Astrocyte (in vitro differentiated cells and primary cell): ENCODE measurements at regions not wholly inside any gene's neighbourhood (a gene's known extent, or its start where the extent isn't known, plus 50 kb on each side); places are given as distances from the start of the nearest gene placed in this dataset.

Source experiments
- EZH2 ChIP-seq: IDR thresholded peaks from 2 replicates; pipeline ENCODE4 v1.6.1; 2012; ENCODE audit warnings: mild to moderate bottlenecking, low read length, inconsistent platforms; ENCODE audit not compliant: insufficient read depth
- TF ChIP-seq, protein P1 (sequence below): IDR thresholded peaks from 2 replicates; pipeline ENCODE4 v1.5.1; 2011; ENCODE audit warnings: low read depth, mild to moderate bottlenecking, inconsistent platforms, low read length, moderate library complexity; ENCODE audit not compliant: insufficient read depth

DNA sequence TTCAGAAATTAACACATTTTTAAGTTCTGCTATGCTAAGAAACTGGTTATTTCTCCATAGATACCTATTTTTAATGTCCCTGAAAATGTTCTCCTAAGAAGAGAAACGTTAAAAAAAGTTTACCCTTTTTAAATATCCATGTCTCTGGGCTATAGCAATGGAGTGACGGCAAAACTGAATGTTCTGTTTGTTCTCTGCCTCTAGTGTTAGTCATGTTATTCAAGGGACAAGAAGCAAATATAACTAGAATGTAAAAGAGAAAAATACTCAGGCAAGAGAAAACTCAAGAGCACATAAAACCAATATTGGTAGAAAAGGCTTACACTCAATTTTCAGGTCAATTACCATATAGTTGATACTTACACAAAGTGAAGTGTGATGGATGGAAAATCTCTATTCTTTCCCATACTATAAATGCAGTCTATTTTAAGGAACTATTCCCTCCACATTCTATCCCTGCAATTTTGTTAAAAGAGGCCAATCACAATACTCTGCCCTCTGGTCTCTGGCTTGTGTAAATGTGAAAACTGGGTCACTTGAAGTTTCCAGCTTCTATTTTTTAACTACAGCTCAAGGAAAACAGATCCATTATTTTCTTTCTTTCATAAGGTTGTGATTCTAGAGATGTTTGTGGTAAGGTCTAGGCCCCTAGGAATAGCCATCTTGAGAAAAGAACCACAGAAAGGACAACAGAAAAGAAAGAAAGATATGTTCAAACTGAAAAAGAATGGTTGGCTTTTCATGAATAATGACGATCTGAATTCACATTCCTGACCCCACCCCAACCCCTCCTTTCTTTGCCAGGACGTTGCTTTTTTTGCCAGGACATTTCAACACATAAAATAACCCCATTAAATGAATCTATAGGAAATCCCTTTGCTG lies 200.3 kb upstream of the FAM83B start:
- TF ChIP-seq, protein P1, sequence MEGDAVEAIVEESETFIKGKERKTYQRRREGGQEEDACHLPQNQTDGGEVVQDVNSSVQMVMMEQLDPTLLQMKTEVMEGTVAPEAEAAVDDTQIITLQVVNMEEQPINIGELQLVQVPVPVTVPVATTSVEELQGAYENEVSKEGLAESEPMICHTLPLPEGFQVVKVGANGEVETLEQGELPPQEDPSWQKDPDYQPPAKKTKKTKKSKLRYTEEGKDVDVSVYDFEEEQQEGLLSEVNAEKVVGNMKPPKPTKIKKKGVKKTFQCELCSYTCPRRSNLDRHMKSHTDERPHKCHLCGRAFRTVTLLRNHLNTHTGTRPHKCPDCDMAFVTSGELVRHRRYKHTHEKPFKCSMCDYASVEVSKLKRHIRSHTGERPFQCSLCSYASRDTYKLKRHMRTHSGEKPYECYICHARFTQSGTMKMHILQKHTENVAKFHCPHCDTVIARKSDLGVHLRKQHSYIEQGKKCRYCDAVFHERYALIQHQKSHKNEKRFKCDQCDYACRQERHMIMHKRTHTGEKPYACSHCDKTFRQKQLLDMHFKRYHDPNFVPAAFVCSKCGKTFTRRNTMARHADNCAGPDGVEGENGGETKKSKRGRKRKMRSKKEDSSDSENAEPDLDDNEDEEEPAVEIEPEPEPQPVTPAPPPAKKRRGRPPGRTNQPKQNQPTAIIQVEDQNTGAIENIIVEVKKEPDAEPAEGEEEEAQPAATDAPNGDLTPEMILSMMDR, result no peak
- no peak for TF ChIP-seq EZH2
